GM12878 (cell line): ENCODE measurements at regions not wholly inside any gene's neighbourhood (a gene's known extent, or its start where the extent isn't known, plus 50 kb on each side); places are given as distances from the start of the nearest gene placed in this dataset.
"Not testable (repeated sequence)": the region's sequence is repeated elsewhere in the genome, so short reads cannot be mapped to it uniquely, and the experiment has no call there.

Experiments
- ATAC-seq: fragments of 200-7000 bp; cut with Tn5 transposase; 3 replicates; pipeline ENCODE4 v1.9.1; 2020; ENCODE audit warnings: mild to moderate bottlenecking, moderate library complexity
- BruUV-seq: library from RNA; stranded (reverse); fragments of 400-500 nt; replicated peaks from 2 replicates; lab custom pipeline; 2021; lab: Mats Ljungman, UMichigan
- CTCF ChIA-PET: fragments of 300-600 bp; sonication (Branson Sonifier 250); formaldehyde crosslinking; extraction: SDS; loops from one replicate; lab custom pipeline; 2021; ENCODE audit warnings: inconsistent platforms; lab: Yijun Ruan, JAX
- POLR2A ChIA-PET: fragments of 350-600 bp; formaldehyde crosslinking; extraction: SDS; loops from one replicate; lab custom pipeline; 2021; ENCODE audit warnings: inconsistent platforms; lab: Charles Lee
- RAD21 ChIA-PET: fragments of 300-600 bp; sonication (Branson Sonifier 250); formaldehyde crosslinking; loops from one replicate; lab custom pipeline; 2023; ENCODE audit warnings: antibody characterized with exemption; ENCODE audit not compliant: unreplicated experiment; lab: Charles Lee
- SMC1A ChIA-PET: fragments of 300-600 bp; sonication (Branson Sonifier 250); formaldehyde crosslinking; loops from one replicate; lab custom pipeline; 2023; ENCODE audit not compliant: unreplicated experiment, uncharacterized antibody; lab: Charles Lee
- DNase-seq: peaks from one replicate; pipeline ENCODE4 v3.0.0-alpha.2; 2011; ENCODE audit warnings: low read depth, low spot score
- FAIRE-seq: peaks from 3 replicates; lab custom pipeline; 2011; peaks lifted over from hg19 to GRCh38; lab: Jason Lieb, UNC
- H2AFZ ChIP-seq: 2 replicates; pipeline ENCODE4 v1.6.0; 2011; ENCODE audit warnings: low read depth, low read length, control low read depth; ENCODE audit not compliant: control insufficient read depth
- H3K27ac ChIP-seq: 2 replicates; pipeline ENCODE4 v1.5.1; 2011; ENCODE audit warnings: control low read depth; ENCODE audit not compliant: control insufficient read depth, insufficient read depth
- H3K27me3 ChIP-seq, 2 experiments: replicated peaks in 1 of 2; 2 replicates each; pipeline versions ENCODE4 v1.6.0 to v1.6.1; 2011; ENCODE audit warnings: low read length in 1 of 2; ENCODE audit not compliant: control insufficient read depth in 2 of 2, insufficient read depth in 2 of 2
- H3K36me3 ChIP-seq, 2 experiments: 2 replicates each; pipeline ENCODE4 v1.5.1; 2011; ENCODE audit warnings: low read length in 1 of 2; ENCODE audit not compliant: control insufficient read depth in 2 of 2, insufficient read depth in 2 of 2
- H3K4me1 ChIP-seq: 2 replicates; pipeline ENCODE4 v1.6.1; 2011; ENCODE audit warnings: mild to moderate bottlenecking, low read length, moderate library complexity, mixed read lengths; ENCODE audit not compliant: control insufficient read depth, insufficient read depth
- H3K4me2 ChIP-seq: 2 replicates; pipeline ENCODE4 v1.6.0; 2011; ENCODE audit warnings: control low read depth; ENCODE audit not compliant: control insufficient read depth, insufficient read depth
- H3K4me3 ChIP-seq: fragments of 200-600 bp; sonication (generic); 2 replicates; pipeline ENCODE4 v1.5.1; 2016
- H3K79me2 ChIP-seq: 2 replicates; pipeline ENCODE4 v1.6.0; 2011; ENCODE audit warnings: low read length; ENCODE audit not compliant: control insufficient read depth, insufficient read depth
- H3K9ac ChIP-seq: 2 replicates; pipeline ENCODE4 v1.8.0; 2011; ENCODE audit warnings: low read length, control low read depth, mixed read lengths; ENCODE audit not compliant: control insufficient read depth, insufficient read depth
- H3K9me3 ChIP-seq: replicated peaks from 3 replicates; pipeline ENCODE4 v1.5.1; 2011; ENCODE audit warnings: mild to moderate bottlenecking, low read length; ENCODE audit not compliant: control insufficient read depth, insufficient read depth
- H4K20me1 ChIP-seq: 2 replicates; pipeline ENCODE4 v1.6.0; 2011; ENCODE audit not compliant: control insufficient read depth, insufficient read depth
- WGBS: methylation state at CpG from one replicate; pipeline ENCODE4 v1.1.6; 2016; ENCODE audit warnings: low lambda C conversion rate; ENCODE audit not compliant: insufficient replicate concordance, insufficient coverage; ENCODE audit errors: missing lambda C conversion rate; 5-methylcytosine and 5-hydroxymethylcytosine counted together
- in situ Hi-C: fragments of 300-500 bp; cut with MboI; formaldehyde crosslinking; loops from 9 replicates; pipeline ENCODE4 v1.14.3; 2018; ENCODE audit warnings: mixed read lengths
- intact Hi-C: fragments of 100-400 bp; cut with micrococcal nuclease; formaldehyde crosslinking; loops from one replicate; pipeline ENCODE4 v1.14.2; 2022; ENCODE audit not compliant: unreplicated experiment

DNA sequence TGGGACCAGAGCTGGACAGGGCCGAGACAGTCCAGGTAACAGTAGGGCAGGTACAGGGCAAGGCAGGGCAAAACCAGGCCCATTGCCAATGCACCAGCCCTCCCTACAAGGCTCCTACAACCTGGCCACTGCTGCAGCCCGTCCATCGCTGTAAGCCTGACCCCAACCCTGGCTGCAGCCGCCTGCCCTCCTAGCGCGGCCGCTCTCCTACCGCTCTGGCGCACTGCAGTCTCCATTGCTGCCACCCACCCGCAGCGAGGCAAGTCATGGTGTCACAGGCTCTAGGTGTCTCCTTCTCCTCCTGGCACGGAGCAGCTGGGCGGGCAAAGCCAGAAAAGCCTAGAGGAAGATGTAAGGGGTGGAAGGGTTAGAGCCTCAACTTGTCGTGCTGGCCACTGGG lies 402.6 kb downstream of the ZNF33B start:
- H3K27me3 ChIP-seq, CTCF ChIA-PET, POLR2A ChIA-PET, H3K4me2 ChIP-seq, H3K4me3 ChIP-seq, intact Hi-C loops, H2AFZ ChIP-seq, H3K27ac ChIP-seq, H3K9me3 ChIP-seq, in situ Hi-C loops, ATAC-seq, RAD21 ChIA-PET, DNase-seq, H3K79me2 ChIP-seq, BruUV-seq, FAIRE-seq, H4K20me1 ChIP-seq, H3K4me1 ChIP-seq, H3K36me3 ChIP-seq, SMC1A ChIA-PET, H3K9ac ChIP-seq: not testable (repeated sequence)
- WGBS: 92% methylated on average over 14 of the region's 14 CpGs

DNA sequence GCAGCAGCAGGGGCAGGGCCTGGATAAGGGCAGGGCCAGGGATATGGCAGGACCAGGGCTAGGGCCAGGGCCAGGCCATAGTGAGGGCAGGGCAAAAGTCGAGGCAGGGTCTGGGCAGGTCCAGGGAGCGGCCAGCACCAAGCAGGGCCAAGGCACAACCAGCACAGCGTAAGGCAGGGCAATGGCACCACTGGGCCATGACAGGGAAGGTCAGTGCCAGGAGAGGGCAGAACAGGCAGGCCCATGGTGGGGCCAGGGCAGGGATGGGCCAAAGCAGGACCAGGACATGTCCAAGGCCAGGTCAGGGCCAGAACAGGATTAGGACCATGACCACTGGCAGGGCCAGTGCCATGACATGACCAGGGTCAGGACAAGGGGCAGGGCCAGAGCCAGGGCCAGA lies 403.1 kb downstream of the ZNF33B start:
- H3K4me3 ChIP-seq, H3K4me2 ChIP-seq, H3K27me3 ChIP-seq, BruUV-seq, POLR2A ChIA-PET, ATAC-seq, H3K9ac ChIP-seq, FAIRE-seq, RAD21 ChIA-PET, H3K9me3 ChIP-seq, H2AFZ ChIP-seq, H3K4me1 ChIP-seq, SMC1A ChIA-PET, in situ Hi-C loops, H4K20me1 ChIP-seq, CTCF ChIA-PET, DNase-seq, H3K27ac ChIP-seq, H3K36me3 ChIP-seq, H3K79me2 ChIP-seq, intact Hi-C loops: not testable (repeated sequence)
- WGBS: 46% methylated on average over 3 of the region's 3 CpGs

DNA sequence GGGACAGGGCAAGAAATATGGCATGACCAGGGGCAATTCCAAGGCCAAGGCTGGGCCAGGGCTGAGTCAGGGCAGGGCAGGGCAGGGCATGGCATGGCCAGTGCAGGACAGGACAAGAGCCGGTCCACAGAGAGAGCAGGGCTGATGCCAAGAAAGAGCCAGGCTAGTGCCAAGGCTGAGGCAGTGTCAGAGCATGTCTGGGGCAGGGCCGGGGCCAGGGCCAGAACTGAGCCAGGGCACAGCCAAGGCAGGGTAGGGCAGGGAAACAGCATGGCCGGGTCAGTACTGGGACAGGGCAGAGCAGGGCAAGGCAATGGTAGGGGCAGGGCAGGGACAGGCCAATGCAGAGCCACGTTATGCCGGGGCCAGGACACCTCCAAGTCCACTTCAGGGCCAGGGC lies 403.9 kb downstream of the ZNF33B start:
- H3K9me3 ChIP-seq, ATAC-seq, H2AFZ ChIP-seq, H3K79me2 ChIP-seq, FAIRE-seq, in situ Hi-C loops, H3K27ac ChIP-seq, POLR2A ChIA-PET, BruUV-seq, RAD21 ChIA-PET, CTCF ChIA-PET, H3K36me3 ChIP-seq, H4K20me1 ChIP-seq, H3K27me3 ChIP-seq, H3K4me2 ChIP-seq, SMC1A ChIA-PET, DNase-seq, intact Hi-C loops, H3K9ac ChIP-seq, H3K4me3 ChIP-seq, H3K4me1 ChIP-seq: not testable (repeated sequence)
- 28% methylated on average over 4 of the region's 5 CpGs for WGBS

DNA sequence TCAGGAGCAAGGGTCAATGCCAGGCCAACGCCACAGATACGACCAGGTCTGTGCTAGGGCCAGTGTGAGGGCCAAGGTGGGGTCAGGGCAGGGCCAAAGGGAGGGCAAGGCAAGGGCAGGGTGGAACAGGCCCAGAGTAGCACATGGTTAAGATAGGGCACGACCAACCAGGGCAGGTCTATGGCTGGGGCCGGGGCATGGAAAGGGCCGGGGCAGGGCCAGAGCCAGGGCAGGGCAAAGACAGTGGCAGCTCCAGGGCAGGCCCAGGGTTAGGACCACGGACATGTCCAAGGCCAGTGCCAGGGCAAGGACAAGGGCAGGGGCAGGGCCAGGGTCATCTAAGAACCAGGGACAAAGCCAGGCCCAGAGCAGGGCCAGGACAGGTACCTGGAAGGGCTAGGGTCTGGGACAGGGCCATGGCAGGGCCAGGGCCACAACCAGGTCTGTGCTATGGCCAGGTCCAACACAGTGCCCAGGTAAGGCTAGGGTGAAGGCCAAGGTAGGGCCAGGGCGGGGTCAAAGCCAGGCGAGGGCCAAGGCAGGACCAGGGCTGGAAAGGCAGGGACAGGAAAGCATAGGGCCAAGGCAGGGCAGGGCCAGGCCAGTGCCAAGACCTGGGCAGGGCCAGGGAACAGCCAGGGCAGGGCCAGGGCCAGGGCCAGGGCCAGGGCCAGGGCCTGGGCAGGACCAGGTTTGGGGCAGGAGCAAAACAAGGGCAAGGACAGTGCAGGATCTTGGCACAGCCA lies 404.7 kb downstream of the ZNF33B start:
- H3K27me3 ChIP-seq, POLR2A ChIA-PET, RAD21 ChIA-PET, H3K9me3 ChIP-seq, FAIRE-seq, H3K4me2 ChIP-seq, SMC1A ChIA-PET, CTCF ChIA-PET, intact Hi-C loops, DNase-seq, H4K20me1 ChIP-seq, H3K36me3 ChIP-seq, H2AFZ ChIP-seq, ATAC-seq, H3K79me2 ChIP-seq, H3K27ac ChIP-seq, H3K4me1 ChIP-seq, BruUV-seq, H3K9ac ChIP-seq, H3K4me3 ChIP-seq, in situ Hi-C loops: not testable (repeated sequence)
- WGBS: 13% methylated on average over 8 of the region's 8 CpGs
